ENCODE measurements at regions not wholly inside any gene's neighbourhood (a gene's known extent, or its start where the extent isn't known, plus 50 kb on each side); places are given as distances from the start of the nearest gene placed in this dataset.
"Not testable (repeated sequence)": the region's sequence is repeated elsewhere in the genome, so short reads cannot be mapped to it uniquely, and the experiment has no call there.

DNA sequence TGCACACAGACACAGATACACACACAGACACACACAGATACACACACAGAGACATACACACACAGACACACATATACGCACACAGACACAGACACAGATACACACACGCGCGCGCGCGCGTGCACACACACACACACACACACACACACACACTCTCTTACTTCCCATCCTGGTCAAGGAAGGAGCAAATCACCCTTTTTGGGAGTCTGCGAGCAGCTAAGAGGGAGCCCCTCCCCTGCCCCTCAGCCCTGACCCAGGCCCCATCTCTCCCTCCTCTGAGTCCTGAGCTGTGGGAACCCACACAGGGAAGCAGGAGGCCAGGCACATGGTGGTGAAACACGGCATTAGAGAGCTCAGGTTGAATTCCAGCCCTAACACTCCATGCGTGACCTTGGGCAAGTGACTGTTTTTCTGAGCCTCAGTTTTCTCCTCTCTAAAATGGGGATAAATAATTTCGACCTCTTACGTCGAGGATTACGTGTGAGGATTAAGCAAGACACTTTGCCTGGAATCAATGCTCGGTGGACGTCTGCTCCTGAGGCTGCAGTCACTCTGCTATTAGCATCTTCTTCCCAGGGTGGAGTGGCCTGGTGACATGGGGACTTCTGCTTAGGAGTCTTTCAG lies 191.5 kb downstream of the TBC1D2B start:
- TF ChIP-seq, protein P1, sequence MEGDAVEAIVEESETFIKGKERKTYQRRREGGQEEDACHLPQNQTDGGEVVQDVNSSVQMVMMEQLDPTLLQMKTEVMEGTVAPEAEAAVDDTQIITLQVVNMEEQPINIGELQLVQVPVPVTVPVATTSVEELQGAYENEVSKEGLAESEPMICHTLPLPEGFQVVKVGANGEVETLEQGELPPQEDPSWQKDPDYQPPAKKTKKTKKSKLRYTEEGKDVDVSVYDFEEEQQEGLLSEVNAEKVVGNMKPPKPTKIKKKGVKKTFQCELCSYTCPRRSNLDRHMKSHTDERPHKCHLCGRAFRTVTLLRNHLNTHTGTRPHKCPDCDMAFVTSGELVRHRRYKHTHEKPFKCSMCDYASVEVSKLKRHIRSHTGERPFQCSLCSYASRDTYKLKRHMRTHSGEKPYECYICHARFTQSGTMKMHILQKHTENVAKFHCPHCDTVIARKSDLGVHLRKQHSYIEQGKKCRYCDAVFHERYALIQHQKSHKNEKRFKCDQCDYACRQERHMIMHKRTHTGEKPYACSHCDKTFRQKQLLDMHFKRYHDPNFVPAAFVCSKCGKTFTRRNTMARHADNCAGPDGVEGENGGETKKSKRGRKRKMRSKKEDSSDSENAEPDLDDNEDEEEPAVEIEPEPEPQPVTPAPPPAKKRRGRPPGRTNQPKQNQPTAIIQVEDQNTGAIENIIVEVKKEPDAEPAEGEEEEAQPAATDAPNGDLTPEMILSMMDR (IDR thresholded peaks at IDR 0.05) = not testable (repeated sequence)
- TF ChIP-seq POLR2AphosphoS5 (IDR thresholded peaks at IDR 0.05) = not testable (repeated sequence)
